A673 (cell line): ENCODE measurements at regions not wholly inside any gene's neighbourhood (a gene's known extent, or its start where the extent isn't known, plus 50 kb on each side); places are given as distances from the start of the nearest gene placed in this dataset.
A peak's percentile ranks its signal among the peaks of the same experiment; 100 is the strongest.

Experiments used
- CTCF ChIP-seq: fragments of 300-800, 200-600 bp; sonication (generic); conservative IDR thresholded peaks from 2 replicates; pipeline ENCODE4 v1.5.1; 2017; ENCODE audit warnings: low read depth, mild to moderate bottlenecking, antibody characterized with exemption, low read length, moderate library complexity, mixed read lengths
- EZH2 ChIP-seq: fragments of 200-600 bp; sonication (generic); IDR thresholded peaks from 2 replicates; pipeline ENCODE4 v1.6.1; 2017; ENCODE audit warnings: borderline replicate concordance, low read depth, mild to moderate bottlenecking, mixed read lengths, antibody characterized with exemption, low read length; ENCODE audit not compliant: poor library complexity, severe bottlenecking

GRCh38 chr12:111304642-111305071, 64.2 kb downstream of the PHETA1 start:
- TF ChIP-seq CTCF: peak; percentile 78
- TF ChIP-seq EZH2: no peak
